Esophagus squamous epithelium (tissue), 5 donors: ENCODE measurements at regions not wholly inside any gene's neighbourhood (a gene's known extent, or its start where the extent isn't known, plus 50 kb on each side); places are given as distances from the start of the nearest gene placed in this dataset.

Source experiments
- DNase-seq: peaks from one replicate; lab custom pipeline; 2025; lab: John Stamatoyannopoulos, UW
- H3K27ac ChIP-seq, 4 donors: fragments of 200-600 bp; sonication (generic); one replicate each; pipeline ENCODE4 v1.5.1; 2016 to 2019; ENCODE audit warnings: mild to moderate bottlenecking in 1 of 4
- H3K27me3 ChIP-seq, 4 donors: fragments of 200-600 bp; sonication (generic); 1 replicate in 3 of 4; 2 replicates in 1 of 4; pipeline versions ENCODE4 v1.5.1 to v1.6.0; 2017 to 2021; ENCODE audit warnings: antibody characterized with exemption in 1 of 4
- H3K36me3 ChIP-seq, 3 donors: fragments of 200-600 bp; sonication (generic); one replicate each; pipeline ENCODE4 v1.5.1; 2016 to 2019
- H3K4me1 ChIP-seq, 3 donors: fragments of 200-600 bp; sonication (generic); one replicate each; pipeline ENCODE4 v1.5.1; 2017 to 2019
- H3K4me3 ChIP-seq, 4 donors: fragments of 200-600 bp; sonication (generic); 1 replicate in 3 of 4; 2 replicates in 1 of 4; pipeline ENCODE4 v1.5.1; 2016 to 2019; ENCODE audit warnings: mild to moderate bottlenecking in 2 of 4, moderate library complexity in 1 of 4
- H3K9me3 ChIP-seq, 3 donors: fragments of 200-600 bp; sonication (generic); one replicate each; pipeline ENCODE4 v1.5.1; 2016 to 2019
- CTCF ChIP-seq, 6 experiments: fragments of 450-650 bp in 4 of 6; fragments of 200-600 bp in 2 of 6; sonication (generic) in 2 of 6; IDR thresholded peaks; one replicate each; pipeline ENCODE4 v1.5.1; 2016 to 2019; ENCODE audit warnings: antibody characterized with exemption in 6 of 6, mild to moderate bottlenecking in 4 of 6, moderate library complexity in 4 of 6
- POLR2A ChIP-seq, 4 donors: fragments of 450-650 bp; IDR thresholded peaks; one replicate each; pipeline ENCODE4 v1.6.1; 2017; ENCODE audit warnings: antibody characterized with exemption in 4 of 4, mild to moderate bottlenecking in 4 of 4, moderate library complexity in 3 of 4
- WGBS, 2 donors: methylation state at CpG; one replicate each; pipeline ENCODE4 v1.1.5; 2018; 5-methylcytosine and 5-hydroxymethylcytosine counted together
- intact Hi-C: fragments of 100-400 bp; cut with DNase I; formaldehyde crosslinking; loops from one replicate; pipeline ENCODE4 v1.15.0; 2022
- donor health status: DM: yes; HTN: yes; CAD: no.

- Histone ChIP-seq H3K4me1 (no peaks in the 10 kb centered on the region), H3K36me3 (no peaks in the 10 kb centered on the region), H3K4me3 (no peak overlapping the region), H3K27ac (no peak overlapping the region), H3K27me3 (no peaks in the 10 kb centered on the region), H3K9me3 (no peaks in the 10 kb centered on the region)
- no peak for DNase-seq
- WGBS, 2 donors, result 52 to 62% methylated on average over 3 of the region's 3 CpGs
- TF ChIP-seq CTCF (IDR thresholded peaks at IDR 0.05), result no peak
- TF ChIP-seq POLR2A (IDR thresholded peaks at IDR 0.05), result no peak
- intact Hi-C loops, result no loop called here
Measured at GRCh38 chr3:146839727-146840375, 234.7 kb upstream of the PLSCR5 start.

GRCh38 chr3:146838221-146838620, 233.1 kb upstream of the PLSCR5 start:
- WGBS, 2 donors, result 86 to 88% methylated on average over 3 of the region's 3 CpGs
- Histone ChIP-seq H3K4me3 (no peak overlapping the region), H3K4me1 (no peaks in the 10 kb centered on the region), H3K36me3 (no peaks in the 10 kb centered on the region), H3K27me3 (no peaks in the 10 kb centered on the region), H3K9me3 (no peaks in the 10 kb centered on the region), H3K27ac (no peak overlapping the region)
- TF ChIP-seq POLR2A (IDR thresholded peaks at IDR 0.05) (no peak), CTCF (IDR thresholded peaks at IDR 0.05) (no peak)
- no peak for DNase-seq
- intact Hi-C loops, result no loop called here

GRCh38 chr3:146834917-146835316, 229.8 kb upstream of the PLSCR5 start:
- intact Hi-C loops, result no loop called here
- no peak for DNase-seq
- no peak overlapping the region for H3K27ac ChIP-seq
- TF ChIP-seq POLR2A (IDR thresholded peaks at IDR 0.05), result no peak
- TF ChIP-seq CTCF (IDR thresholded peaks at IDR 0.05), result no peak
- no peaks in the 10 kb centered on the region for H3K4me1 ChIP-seq
- H3K27me3 ChIP-seq, result no peaks in the 10 kb centered on the region
- H3K9me3 ChIP-seq, result no peaks in the 10 kb centered on the region
- no peaks in the 10 kb centered on the region for H3K36me3 ChIP-seq
- H3K4me3 ChIP-seq, result no peak overlapping the region

GRCh38 chr3:146832857-146833458, 227.8 kb upstream of the PLSCR5 start:
- no peaks in the 10 kb centered on the region for H3K4me1 ChIP-seq
- TF ChIP-seq CTCF (IDR thresholded peaks at IDR 0.05) (no peak), POLR2A (IDR thresholded peaks at IDR 0.05) (no peak)
- H3K9me3 ChIP-seq, result no peaks in the 10 kb centered on the region
- intact Hi-C loops, result no loop called here
- H3K27ac ChIP-seq, result no peak overlapping the region
- 55 to 57% methylated on average over 5 of the region's 5 CpGs for WGBS, 2 donors
- DNase-seq, result no peak
- no peak overlapping the region for H3K4me3 ChIP-seq
- no peaks in the 10 kb centered on the region for H3K27me3 ChIP-seq
- H3K36me3 ChIP-seq, result no peaks in the 10 kb centered on the region

GRCh38 chr3:146831659-146832058, 226.5 kb upstream of the PLSCR5 start:
- Histone ChIP-seq H3K27me3 (no peaks in the 10 kb centered on the region), H3K36me3 (no peaks in the 10 kb centered on the region), H3K4me3 (no peak overlapping the region), H3K27ac (no peak overlapping the region), H3K4me1 (no peaks in the 10 kb centered on the region), H3K9me3 (no peaks in the 10 kb centered on the region)
- intact Hi-C loops, result no loop called here
- no peak for TF ChIP-seq POLR2A (IDR thresholded peaks at IDR 0.05)
- TF ChIP-seq CTCF (IDR thresholded peaks at IDR 0.05), result no peak
- no peak for DNase-seq
- 55 to 63% methylated on average over 1 of the region's 1 CpG for WGBS, 2 donors
